Hippocampal formation (tissue), 2 donors: ENCODE measurements at regions not wholly inside any gene's neighbourhood (a gene's known extent, or its start where the extent isn't known, plus 50 kb on each side); places are given as distances from the start of the nearest gene placed in this dataset.

ENCODE experiments used
- DNase-seq, 2 donors: peaks; one replicate each; lab custom pipeline; 2025; lab: John Stamatoyannopoulos, UW

DNA sequence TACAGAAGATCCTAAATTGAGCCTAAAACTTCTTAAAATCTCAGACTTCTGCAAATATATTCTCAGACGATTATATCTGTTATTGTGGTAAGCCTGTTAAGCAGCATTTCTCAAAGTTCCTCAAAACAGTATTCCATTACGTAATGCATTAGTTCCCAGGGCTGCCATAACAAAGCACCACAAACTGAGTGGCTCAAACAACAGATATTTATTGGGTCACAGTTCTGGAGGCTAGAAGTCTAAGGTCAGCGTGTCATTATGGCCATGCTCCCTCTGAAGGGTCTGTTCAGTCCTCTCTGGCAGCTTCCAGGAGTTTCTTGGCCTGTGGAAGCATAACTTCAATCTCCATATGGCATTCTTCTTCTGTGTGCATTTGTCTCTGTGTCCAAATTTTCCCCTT, 103.5 kb upstream of the ST6GALNAC5 start:
- DNase-seq, result no peak

DNA sequence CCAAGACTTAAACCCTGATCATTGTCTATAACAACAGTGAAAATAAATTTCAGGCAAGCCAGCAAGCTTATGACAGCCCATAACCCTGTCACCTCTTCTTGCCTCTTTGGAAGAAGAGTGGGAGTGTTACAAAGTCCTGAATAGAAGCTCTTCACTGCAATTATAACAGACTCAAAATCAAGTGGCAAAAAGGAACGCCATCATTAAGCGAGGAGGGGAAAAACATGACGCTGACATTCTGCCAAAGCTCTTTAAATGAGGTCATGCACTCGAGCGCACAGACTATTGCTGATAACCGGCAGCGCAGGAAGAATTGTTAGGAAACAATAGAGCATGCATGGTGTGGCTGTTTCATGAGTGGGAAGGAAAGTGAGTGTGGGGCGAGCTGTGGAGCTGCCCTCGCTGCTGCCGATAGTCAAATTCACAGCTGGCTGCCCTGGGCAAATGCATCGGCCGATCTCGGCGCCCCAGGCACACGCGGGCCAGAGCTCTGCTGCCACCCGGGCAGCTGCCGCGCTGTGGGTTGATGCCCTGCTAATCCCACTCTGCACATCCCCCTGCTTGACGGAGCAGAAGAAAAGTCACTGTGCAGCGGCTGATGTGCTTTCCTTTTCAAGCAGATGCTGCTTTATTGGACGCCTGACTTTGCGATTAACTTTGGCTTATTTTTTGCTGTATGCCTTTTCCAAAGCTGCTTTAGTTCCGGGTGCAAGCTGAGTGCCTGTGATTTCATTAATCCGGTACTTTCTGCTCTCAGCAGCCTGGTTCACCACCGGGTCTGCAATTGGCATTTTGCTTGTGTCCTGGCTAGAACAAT, 102.4 kb upstream of the ST6GALNAC5 start:
- DNase-seq, result no peak

- DNase-seq, result no peak
Measured at GRCh38 chr1:76766381-76766780, 100.9 kb upstream of the ST6GALNAC5 start.

DNA sequence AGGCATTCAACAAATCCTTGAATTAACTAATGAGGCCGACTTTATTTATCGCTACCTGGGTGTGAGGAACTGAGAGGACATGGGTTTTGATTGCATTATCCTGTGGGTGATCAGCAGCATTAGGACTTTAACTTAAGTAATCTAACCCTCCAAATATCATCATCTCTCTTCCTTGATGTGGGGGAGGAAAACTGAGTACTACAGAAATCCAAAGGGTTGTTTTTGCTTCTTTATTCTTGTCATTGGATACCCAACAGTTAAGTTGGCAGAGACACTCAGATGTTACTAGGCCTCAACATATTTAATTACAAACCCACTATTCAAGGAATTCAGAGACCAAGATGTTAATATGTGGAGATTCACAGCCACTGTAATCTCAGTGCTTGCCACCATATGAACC, 97.4 kb upstream of the ST6GALNAC5 start:
- no peak for DNase-seq

DNA sequence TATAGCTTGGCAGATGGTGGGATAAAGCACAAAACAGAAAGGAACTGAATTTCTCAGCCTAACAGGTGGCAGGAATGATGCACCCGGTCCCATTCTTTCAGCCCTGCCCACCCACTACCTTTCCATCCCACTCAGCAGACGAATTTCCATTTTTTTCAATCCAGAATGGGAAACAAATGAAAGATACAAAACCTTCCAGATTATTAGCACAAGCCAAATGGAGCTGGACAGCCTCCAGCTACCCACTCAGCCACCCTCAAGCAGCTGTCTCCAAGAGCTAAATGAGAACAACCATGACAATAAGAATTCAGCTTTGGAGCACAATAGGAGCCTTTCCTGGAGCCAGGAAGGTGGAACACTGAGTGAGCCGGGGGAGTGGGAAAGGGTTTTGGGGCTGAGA, 96.3 kb upstream of the ST6GALNAC5 start:
- peak in 1 of 2 donors; percentile 54 for DNase-seq

DNA sequence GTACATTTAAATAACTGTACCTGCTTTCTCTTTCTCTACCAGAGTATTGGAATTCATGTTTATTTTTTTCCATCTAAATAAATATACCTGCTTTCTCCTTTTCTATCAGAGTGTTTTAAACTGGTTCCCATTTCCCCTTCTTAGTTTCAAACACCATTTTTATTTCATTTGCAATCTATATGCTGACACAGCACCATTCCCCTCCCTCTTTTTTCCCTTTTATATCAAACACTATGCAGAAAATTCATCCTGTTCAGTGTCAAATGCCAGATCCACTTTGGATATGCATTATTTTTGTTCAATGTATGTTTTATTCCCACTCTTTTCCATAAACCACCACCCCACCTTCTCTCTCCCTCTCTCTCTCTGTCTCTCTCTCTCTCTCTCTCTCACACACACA, 85.8 kb upstream of the ST6GALNAC5 start:
- no peak for DNase-seq

DNA sequence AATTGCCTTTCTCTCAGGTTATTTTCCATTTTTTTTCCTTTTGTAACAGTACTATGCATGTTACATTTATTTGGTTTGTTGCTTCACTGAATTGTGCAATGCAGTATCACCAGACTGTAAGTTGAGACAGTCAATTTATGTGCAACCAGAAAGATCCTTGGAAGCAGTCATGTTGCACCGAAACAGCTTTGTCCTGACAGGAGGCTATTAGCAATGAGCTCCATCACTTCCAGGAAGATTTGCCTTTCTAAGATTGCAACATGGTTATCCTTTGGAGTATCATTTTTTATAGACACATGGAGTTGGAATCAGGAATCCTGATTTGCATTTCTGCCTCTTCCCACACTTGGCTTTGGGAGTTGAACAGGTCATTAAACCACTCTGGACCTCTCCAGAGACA, 84.5 kb upstream of the ST6GALNAC5 start:
- no peak for DNase-seq

- no peak for DNase-seq
Measured at GRCh38 chr1:76784502-76784901, 82.8 kb upstream of the ST6GALNAC5 start.

- no peak for DNase-seq
Measured at GRCh38 chr1:76786222-76786621, 81.1 kb upstream of the ST6GALNAC5 start.

DNA sequence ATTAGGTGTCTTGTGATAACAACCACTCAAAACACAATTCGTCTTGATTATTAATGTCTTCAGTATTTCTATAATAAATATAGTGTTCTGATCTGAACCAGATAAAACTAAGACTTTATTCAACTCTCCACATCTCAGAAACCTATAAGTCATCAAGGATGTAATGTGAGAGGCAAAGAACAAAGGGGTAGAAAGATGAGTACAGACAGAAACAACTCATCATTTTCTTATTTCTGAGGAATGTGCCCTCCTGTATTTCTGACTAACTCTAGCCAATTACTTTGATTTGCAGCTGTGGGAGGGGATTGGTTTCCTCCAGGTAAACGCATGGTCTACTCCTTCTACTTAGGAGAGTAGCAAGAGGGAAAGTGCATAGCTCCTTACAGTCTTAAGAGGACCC, 73.7 kb upstream of the ST6GALNAC5 start:
- no peak for DNase-seq

DNA sequence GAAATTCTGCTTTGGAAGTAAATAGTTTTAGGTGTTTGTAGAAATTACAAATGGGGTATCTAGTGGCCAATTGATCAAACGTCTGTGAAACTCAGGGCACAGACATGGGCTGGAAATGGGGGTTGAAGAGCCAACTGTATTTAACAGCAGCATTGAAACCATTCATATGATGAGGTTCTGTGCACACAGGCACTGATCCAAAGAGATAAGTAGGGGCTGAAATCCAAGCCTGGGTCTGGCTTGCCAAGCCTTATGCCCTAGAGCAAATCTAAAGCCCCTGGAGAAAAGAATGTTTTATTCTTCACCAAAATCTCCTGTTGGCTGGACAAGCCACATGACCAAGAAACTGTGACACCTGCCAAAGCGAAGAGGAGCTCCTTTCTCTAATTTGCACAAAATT, 67.6 kb upstream of the ST6GALNAC5 start:
- DNase-seq, result no peak

DNA sequence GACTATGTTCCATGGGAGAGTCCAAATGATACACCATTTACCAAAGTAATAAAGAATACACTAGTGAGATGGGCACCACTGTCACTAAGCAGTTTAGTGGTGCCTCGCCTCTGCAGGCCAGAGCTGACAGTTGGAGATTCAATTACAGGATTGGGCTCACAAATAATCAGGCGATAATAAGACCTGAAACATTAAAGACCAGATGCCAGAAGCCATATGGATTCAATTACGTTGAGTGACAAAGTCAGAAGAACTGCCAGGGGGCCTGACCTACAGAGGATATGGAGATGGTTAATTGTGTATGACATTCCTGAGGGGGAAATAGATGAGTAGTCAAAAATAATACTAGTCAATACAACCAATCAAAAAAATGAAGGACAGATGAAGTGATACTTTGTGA, 65.2 kb upstream of the ST6GALNAC5 start:
- no peak for DNase-seq

GRCh38 chr1:76807543-76808260, 59.6 kb upstream of the ST6GALNAC5 start:
- DNase-seq, result no peak
